ENCODE measurements at regions not wholly inside any gene's neighbourhood (a gene's known extent, or its start where the extent isn't known, plus 50 kb on each side); places are given as distances from the start of the nearest gene placed in this dataset.

DNA sequence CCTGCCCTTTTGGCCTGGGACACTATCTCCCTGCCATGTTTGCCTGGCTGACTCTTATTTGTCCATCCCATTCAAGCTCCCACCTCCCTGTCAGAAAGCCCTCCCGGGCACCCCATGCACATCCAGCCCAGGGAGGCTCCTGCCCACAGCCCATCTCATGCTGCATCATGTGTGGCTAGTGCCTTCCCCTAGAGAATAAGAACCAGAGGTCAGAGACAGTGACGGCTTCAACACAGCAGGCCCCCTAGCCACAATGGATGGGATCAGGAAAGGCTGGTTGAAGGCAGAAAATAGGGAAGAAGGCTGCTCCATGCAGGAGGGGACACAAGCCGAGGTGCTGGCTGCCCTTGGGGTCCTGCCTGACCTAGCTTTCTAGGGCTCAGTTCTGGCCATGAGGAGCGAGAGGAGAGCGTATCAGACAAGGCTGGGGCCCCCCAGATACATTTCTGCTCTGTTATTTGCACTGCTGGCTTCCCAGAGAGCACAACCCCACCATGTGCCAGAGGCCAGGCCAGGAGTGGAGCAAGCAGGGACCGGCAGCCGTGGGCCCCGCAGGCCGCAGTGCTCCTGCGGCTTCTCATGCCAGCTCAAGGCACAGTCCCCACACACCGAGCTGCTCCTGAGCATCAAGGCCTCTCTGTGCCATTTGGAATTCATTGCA lies 161.1 kb upstream of the ZMIZ1 start:
- TF ChIP-seq, protein P1, sequence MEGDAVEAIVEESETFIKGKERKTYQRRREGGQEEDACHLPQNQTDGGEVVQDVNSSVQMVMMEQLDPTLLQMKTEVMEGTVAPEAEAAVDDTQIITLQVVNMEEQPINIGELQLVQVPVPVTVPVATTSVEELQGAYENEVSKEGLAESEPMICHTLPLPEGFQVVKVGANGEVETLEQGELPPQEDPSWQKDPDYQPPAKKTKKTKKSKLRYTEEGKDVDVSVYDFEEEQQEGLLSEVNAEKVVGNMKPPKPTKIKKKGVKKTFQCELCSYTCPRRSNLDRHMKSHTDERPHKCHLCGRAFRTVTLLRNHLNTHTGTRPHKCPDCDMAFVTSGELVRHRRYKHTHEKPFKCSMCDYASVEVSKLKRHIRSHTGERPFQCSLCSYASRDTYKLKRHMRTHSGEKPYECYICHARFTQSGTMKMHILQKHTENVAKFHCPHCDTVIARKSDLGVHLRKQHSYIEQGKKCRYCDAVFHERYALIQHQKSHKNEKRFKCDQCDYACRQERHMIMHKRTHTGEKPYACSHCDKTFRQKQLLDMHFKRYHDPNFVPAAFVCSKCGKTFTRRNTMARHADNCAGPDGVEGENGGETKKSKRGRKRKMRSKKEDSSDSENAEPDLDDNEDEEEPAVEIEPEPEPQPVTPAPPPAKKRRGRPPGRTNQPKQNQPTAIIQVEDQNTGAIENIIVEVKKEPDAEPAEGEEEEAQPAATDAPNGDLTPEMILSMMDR (IDR thresholded peaks at IDR 0.05): no peak
- intact Hi-C loops (cut with DNase I): no loop called here
- WGBS, 3 donors: 91 to 97% (median 92%) methylated on average over 11 of the region's 11 CpGs

DNA sequence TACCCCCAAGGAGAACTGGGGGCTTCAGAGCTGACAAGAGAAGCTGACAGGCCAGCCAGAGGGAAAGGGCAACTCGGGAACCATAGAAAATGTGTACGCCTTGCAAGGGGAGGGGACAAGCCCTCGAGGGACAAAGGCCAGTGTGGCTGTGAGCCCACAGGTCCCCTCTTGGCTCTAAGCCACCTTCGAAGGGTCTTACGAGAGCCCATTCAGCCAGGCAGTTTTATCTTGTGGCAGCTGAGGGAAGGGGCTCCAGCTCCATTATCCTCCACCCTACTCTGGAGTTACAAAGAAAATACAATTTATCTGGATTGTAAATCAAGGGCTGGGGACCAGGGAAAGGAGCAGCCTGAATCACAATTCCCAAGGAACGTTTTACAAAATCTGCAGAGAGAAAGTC lies 159.5 kb upstream of the ZMIZ1 start:
- Histone ChIP-seq H3K4me1 (peaks cover 5% of the 10 kb centered on the region), H3K27me3 (ENCODE audit: insufficient read depth in 3 of 3, low read length in 2 of 3) (no peaks in the 10 kb centered on the region), H3K9me3 (no peaks in the 10 kb centered on the region), H3K4me3 (no peak overlapping the region), H3K27ac (no peak overlapping the region), H3K36me3 (ENCODE audit: insufficient read depth in 1 of 2, low read depth in 1 of 2) (no peaks in the 10 kb centered on the region)
- WGBS, 3 donors: 65 to 74% (median 71%) methylated on average over 6 of the region's 6 CpGs
- ATAC-seq: no peak
- DNase-seq: no peak
- TF ChIP-seq, protein P1 (IDR thresholded peaks at IDR 0.05): no peak
- intact Hi-C loops (cut with DNase I): no loop called here

More for the DNA sequence above, 161.1 kb upstream of the ZMIZ1 start:
- no peaks in the 10 kb centered on the region for H3K27me3 ChIP-seq (ENCODE audit: insufficient read depth in 3 of 3, low read length in 2 of 3)
- DNase-seq (no peak), ATAC-seq (no peak)
- H3K9me3 ChIP-seq: no peaks in the 10 kb centered on the region
- H3K4me1 ChIP-seq: peaks cover 5% of the 10 kb centered on the region
- no peaks in the 10 kb centered on the region for H3K36me3 ChIP-seq (ENCODE audit: insufficient read depth in 1 of 2, low read depth in 1 of 2)
- H3K4me3 ChIP-seq: no peak overlapping the region
- no peak overlapping the region for H3K27ac ChIP-seq

DNA sequence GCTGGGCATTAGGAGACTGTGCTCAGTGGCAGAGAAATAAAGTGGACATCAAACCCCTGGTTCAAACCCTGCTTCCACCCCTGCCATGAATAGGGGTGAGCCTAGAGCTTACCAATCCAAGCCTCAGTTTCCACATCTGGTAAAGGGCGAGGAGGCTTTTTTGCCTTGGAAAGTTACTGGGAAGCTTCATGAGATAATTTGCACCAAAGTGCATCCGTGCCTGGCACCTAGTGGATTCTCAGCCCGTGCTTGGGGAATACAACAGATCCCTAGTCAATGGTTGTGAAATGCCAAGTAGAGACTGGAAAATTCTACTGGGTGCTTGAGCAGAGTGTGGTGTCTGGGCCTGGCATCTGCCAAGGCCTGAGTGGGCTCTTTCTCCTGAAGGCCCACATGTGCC lies 158.7 kb upstream of the ZMIZ1 start:
- TF ChIP-seq, protein P1 (IDR thresholded peaks at IDR 0.05): no peak
- H3K4me1 ChIP-seq: peaks cover 5% of the 10 kb centered on the region
- H3K4me3 ChIP-seq: no peak overlapping the region
- 94 to 100% (median 96%) methylated on average over 3 of the region's 3 CpGs for WGBS, 3 donors
- H3K27ac ChIP-seq: no peak overlapping the region
- H3K27me3 ChIP-seq (ENCODE audit: insufficient read depth in 3 of 3, low read length in 2 of 3): no peaks in the 10 kb centered on the region
- intact Hi-C loops (cut with DNase I): no loop called here
- no peaks in the 10 kb centered on the region for H3K9me3 ChIP-seq
- peak in 1 of 2 donors; percentile 9 for DNase-seq
- H3K36me3 ChIP-seq (ENCODE audit: insufficient read depth in 1 of 2, low read depth in 1 of 2): no peaks in the 10 kb centered on the region
- ATAC-seq: no peak

DNA sequence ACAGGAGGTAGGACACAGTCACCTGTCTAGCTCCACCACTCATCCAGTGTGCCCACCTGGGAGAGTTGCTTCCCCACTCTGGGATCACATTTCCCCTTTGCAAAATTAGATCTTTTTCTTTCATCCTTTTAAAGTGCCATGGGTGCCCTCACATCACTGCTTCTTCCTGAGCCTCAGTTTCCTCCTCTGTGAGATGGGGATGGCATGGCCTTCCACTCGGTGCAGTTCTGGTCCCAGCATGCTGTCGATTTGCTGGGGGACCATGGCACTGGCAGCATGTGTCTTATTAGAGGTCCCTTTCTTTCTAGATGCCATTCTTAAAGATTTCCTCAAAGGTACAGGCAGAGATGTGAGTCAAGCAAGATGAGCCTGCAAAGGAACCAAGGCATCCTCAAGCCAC lies 158.3 kb upstream of the ZMIZ1 start:
- no peaks in the 10 kb centered on the region for H3K36me3 ChIP-seq (ENCODE audit: insufficient read depth in 1 of 2, low read depth in 1 of 2)
- WGBS, 3 donors: 94 to 98% (median 96%) methylated on average over 2 of the region's 2 CpGs
- no peaks in the 10 kb centered on the region for H3K9me3 ChIP-seq
- no peaks in the 10 kb centered on the region for H3K27me3 ChIP-seq (ENCODE audit: insufficient read depth in 3 of 3, low read length in 2 of 3)
- no peak overlapping the region for H3K4me3 ChIP-seq
- intact Hi-C loops (cut with DNase I): no loop called here
- H3K4me1 ChIP-seq: peaks cover 5% of the 10 kb centered on the region
- no peak overlapping the region for H3K27ac ChIP-seq
- TF ChIP-seq, protein P1 (IDR thresholded peaks at IDR 0.05): no peak
- ATAC-seq (no peak), DNase-seq (no peak)

DNA sequence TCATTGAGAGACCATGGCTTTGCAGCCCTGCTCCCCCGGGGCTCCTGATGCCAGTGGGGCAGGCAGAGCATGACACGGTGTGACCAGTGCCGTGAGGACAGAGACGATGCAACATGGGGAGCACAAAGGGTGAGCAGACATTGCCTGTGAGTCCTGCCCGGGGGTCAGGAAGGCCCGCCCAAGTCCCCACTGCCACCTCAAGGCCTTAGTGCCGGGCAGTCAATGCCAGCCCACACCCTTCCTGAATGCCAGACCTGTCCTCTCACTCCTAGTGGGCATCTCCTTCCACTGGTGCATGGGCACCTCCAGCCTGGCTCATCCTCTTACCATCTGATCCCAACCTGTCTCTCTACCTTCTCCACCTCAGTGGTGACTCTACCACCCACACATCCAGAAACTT lies 157.9 kb upstream of the ZMIZ1 start:
- TF ChIP-seq, protein P1 (IDR thresholded peaks at IDR 0.05): no peak
- intact Hi-C loops (cut with DNase I): no loop called here
- no peaks in the 10 kb centered on the region for H3K9me3 ChIP-seq
- H3K4me3 ChIP-seq: no peak overlapping the region
- ATAC-seq: no peak
- no peaks in the 10 kb centered on the region for H3K27me3 ChIP-seq (ENCODE audit: insufficient read depth in 3 of 3, low read length in 2 of 3)
- peak in 1 of 2 donors; percentile 28 for DNase-seq
- H3K4me1 ChIP-seq: peaks cover 5% of the 10 kb centered on the region
- WGBS, 3 donors: 93 to 98% (median 97%) methylated on average over 7 of the region's 7 CpGs
- H3K36me3 ChIP-seq (ENCODE audit: insufficient read depth in 1 of 2, low read depth in 1 of 2): no peaks in the 10 kb centered on the region
- H3K27ac ChIP-seq: no peak overlapping the region
